Kidney (tissue), 13 donors: ENCODE measurements at regions not wholly inside any gene's neighbourhood (a gene's known extent, or its start where the extent isn't known, plus 50 kb on each side); places are given as distances from the start of the nearest gene placed in this dataset.

Source experiments
- DNase-seq, 5 donors: peaks; one replicate each; pipeline ENCODE4 v3.0.0-alpha.2; 2013 to 2020
- FAIRE-seq: peaks from 2 replicates; lab custom pipeline; 2012; peaks lifted over from hg19 to GRCh38; lab: Jason Lieb, UNC
- H3K27ac ChIP-seq, 2 donors: one replicate each; pipeline ENCODE4 v1.7.0; 2013; ENCODE audit warnings: low read depth in 2 of 2, low read length in 2 of 2, inconsistent platforms in 1 of 2
- H3K27me3 ChIP-seq: one replicate; pipeline ENCODE4 v1.7.1; 2013; ENCODE audit warnings: low read length, inconsistent platforms; ENCODE audit not compliant: control insufficient read depth, insufficient read depth
- H3K36me3 ChIP-seq, 3 donors: one replicate each; pipeline versions ENCODE4 v1.7.0 to v1.7.1; 2013; ENCODE audit warnings: low read length in 3 of 3, control low read depth in 1 of 3, inconsistent platforms in 1 of 3; ENCODE audit not compliant: insufficient read depth in 3 of 3, control insufficient read depth in 2 of 3
- H3K4me1 ChIP-seq, 3 donors: one replicate each; pipeline versions ENCODE4 v1.7.0 to v1.7.1; 2013; ENCODE audit warnings: low read length in 3 of 3, inconsistent platforms in 1 of 3, low read depth in 1 of 3; ENCODE audit not compliant: control insufficient read depth in 2 of 3, insufficient read depth in 2 of 3
- H3K4me3 ChIP-seq, 3 donors: one replicate each; pipeline versions ENCODE4 v1.7.0 to v1.8.1; 2013; ENCODE audit warnings: low read length in 3 of 3, control low read depth in 1 of 3, inconsistent platforms in 1 of 3
- H3K9ac ChIP-seq, 3 donors: one replicate each; pipeline versions ENCODE4 v1.7.0 to v1.7.1; 2013; ENCODE audit warnings: low read length in 3 of 3, control low read depth in 1 of 3, inconsistent platforms in 1 of 3
- H3K9me3 ChIP-seq, 3 donors: one replicate each; pipeline versions ENCODE4 v1.7.0 to v1.7.1; 2013; ENCODE audit warnings: low read length in 3 of 3, control low read depth in 1 of 3, inconsistent platforms in 1 of 3; ENCODE audit not compliant: control insufficient read depth in 2 of 3, insufficient read depth in 1 of 3
- intact Hi-C: fragments of 100-400 bp; cut with DNase I; formaldehyde crosslinking; loops from one replicate; pipeline ENCODE4 v1.11.1; 2022
- TF ChIP-seq, protein P1 (sequence below): IDR thresholded peaks from 3 replicates; pipeline ENCODE4 v1.5.1; 2012; ENCODE audit warnings: mild to moderate bottlenecking, moderate library complexity, borderline replicate concordance; ENCODE audit not compliant: insufficient read depth; ENCODE audit errors: extremely low read depth
- donor health status: control.
- donor health status: control.
- donor health status: control.
- donor health status: control.
- donor health status: control.
- donor health status: DM: yes; HTN: yes; CAD: no.
- donor health status: Normal renal cell carcinoma (clear cell type).

DNA sequence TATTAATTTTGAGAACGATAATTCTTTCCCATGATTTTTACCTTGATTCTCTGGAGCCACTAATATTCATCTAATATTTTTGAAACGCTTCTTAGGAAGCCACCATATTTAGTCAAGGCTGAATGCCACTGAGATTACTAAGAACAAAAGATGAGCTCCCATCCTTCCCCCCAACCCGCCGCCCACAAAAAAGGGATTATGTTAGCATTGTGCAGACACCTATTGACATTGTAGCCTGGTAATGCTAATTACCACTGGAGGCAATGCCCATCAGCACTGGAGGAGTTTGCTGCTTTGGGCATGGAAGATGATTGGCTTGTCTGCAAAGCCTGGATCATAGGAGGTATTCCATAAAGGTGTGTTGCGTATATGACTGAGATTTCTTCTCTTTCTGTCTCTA, 739.1 kb upstream of the WWC1 start:
- no peak overlapping the region for H3K9ac ChIP-seq
- no peak overlapping the region for H3K27ac ChIP-seq
- no peaks in the 10 kb centered on the region for H3K36me3 ChIP-seq
- no peak for DNase-seq
- TF ChIP-seq, protein P1, sequence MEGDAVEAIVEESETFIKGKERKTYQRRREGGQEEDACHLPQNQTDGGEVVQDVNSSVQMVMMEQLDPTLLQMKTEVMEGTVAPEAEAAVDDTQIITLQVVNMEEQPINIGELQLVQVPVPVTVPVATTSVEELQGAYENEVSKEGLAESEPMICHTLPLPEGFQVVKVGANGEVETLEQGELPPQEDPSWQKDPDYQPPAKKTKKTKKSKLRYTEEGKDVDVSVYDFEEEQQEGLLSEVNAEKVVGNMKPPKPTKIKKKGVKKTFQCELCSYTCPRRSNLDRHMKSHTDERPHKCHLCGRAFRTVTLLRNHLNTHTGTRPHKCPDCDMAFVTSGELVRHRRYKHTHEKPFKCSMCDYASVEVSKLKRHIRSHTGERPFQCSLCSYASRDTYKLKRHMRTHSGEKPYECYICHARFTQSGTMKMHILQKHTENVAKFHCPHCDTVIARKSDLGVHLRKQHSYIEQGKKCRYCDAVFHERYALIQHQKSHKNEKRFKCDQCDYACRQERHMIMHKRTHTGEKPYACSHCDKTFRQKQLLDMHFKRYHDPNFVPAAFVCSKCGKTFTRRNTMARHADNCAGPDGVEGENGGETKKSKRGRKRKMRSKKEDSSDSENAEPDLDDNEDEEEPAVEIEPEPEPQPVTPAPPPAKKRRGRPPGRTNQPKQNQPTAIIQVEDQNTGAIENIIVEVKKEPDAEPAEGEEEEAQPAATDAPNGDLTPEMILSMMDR = no peak
- no peaks in the 10 kb centered on the region for H3K9me3 ChIP-seq
- no peak overlapping the region for H3K4me3 ChIP-seq
- H3K4me1 ChIP-seq = no peaks in the 10 kb centered on the region
- FAIRE-seq = no peak
- no peaks in the 10 kb centered on the region for H3K27me3 ChIP-seq
- intact Hi-C loops = no loop called here

DNA sequence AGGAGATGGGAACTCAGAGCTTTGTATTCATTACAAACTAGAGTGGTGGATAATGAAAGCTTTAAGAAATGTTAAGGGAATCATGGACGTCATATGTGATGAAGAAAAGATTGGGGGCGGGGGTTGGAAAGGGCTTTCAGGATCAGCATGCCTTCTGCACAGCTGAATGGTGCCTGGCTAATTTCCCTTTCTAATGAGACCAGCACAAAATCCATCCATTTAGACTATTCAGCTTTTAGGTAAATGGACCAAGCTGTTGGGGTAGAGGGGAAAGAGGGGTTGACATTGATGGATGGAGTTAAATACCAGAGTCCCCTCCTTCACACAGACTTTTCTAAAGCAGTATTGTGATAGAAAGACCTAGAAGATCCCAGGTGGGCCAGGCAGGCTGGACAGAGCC, 737.9 kb upstream of the WWC1 start:
- Histone ChIP-seq H3K9ac (no peak overlapping the region), H3K27me3 (no peaks in the 10 kb centered on the region), H3K9me3 (no peaks in the 10 kb centered on the region), H3K4me1 (no peaks in the 10 kb centered on the region), H3K27ac (no peak overlapping the region), H3K4me3 (no peak overlapping the region), H3K36me3 (no peaks in the 10 kb centered on the region)
- no peak for FAIRE-seq
- intact Hi-C loops = no loop called here
- TF ChIP-seq, protein P1 = no peak
- no peak for DNase-seq

DNA sequence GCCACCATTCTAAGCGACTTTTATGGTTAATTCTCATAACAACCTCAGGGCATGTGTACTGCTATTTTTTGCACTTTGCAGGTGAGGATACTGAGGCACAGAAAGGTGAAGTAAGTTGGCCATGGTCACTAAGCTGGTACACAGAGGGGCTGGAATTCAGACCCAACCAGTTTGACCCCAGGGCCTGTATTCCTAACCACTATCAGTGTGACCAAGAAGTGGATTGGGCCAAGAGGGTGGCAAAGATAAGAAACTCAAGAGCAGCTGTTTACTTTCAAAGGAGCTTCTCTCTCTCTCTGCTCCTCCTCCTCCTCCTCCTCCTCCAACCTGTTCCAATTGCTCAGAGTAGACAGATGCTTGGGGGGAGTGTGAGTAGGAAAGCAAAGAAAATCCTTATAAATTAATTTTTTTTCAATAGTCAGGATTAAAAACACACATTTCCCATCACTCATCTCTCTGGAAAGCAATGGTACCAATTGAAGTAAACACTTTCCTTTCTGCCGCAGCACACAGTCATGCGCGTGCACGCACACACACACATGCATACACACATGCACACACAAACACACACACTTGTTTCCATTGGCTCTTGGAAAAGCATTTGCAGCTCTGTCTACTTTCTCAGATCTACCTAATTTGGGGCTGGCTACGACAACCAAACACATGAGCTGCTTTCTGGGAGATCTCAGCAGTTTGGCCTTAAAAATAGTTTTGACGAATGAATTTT, 736.7 kb upstream of the WWC1 start:
- intact Hi-C loops = no loop called here
- Histone ChIP-seq H3K27ac (no peak overlapping the region), H3K27me3 (no peaks in the 10 kb centered on the region), H3K4me3 (no peak overlapping the region), H3K9ac (no peak overlapping the region), H3K36me3 (no peaks in the 10 kb centered on the region), H3K9me3 (no peaks in the 10 kb centered on the region), H3K4me1 (no peaks in the 10 kb centered on the region)
- FAIRE-seq (no peak), DNase-seq (no peak)
- TF ChIP-seq, protein P1 = no peak

DNA sequence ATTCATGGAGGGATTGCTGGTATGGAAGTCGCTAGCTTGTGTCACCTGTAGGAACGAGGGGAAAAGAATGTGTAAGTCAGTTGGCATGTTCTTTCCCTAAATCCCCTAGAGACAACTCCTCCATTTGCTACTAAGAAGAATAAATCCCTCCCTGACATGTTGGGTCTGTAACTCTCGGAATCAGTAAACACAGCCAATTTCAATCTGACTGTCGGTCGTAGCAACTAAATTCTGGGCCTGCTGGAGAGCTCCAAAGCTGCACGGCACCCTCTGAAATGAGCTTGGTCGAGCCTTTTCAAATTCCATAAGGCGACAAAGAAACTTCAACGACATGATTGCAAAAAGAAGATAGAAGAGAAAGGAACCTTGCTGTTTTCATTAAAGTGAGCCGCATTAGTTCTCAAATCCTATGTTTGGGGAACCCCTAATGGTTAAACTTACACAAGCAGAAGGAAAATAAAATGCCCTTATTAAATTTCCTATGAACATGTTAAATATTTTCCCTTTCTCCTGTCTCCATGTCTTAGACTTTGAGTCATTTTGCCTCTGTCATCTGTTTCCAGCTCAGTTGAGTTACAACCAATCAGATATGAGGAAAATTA, 735.8 kb upstream of the WWC1 start:
- H3K27ac ChIP-seq = no peak overlapping the region
- H3K36me3 ChIP-seq = no peaks in the 10 kb centered on the region
- intact Hi-C loops = no loop called here
- FAIRE-seq = no peak
- H3K9me3 ChIP-seq = no peaks in the 10 kb centered on the region
- peak in 2 of 5 donors; percentile 12 to 16 for DNase-seq
- TF ChIP-seq, protein P1 = no peak
- H3K4me1 ChIP-seq = no peaks in the 10 kb centered on the region
- no peak overlapping the region for H3K4me3 ChIP-seq
- H3K27me3 ChIP-seq = no peaks in the 10 kb centered on the region
- H3K9ac ChIP-seq = no peak overlapping the region
